WI38 (cell line): ENCODE measurements at regions not wholly inside any gene's neighbourhood (a gene's known extent, or its start where the extent isn't known, plus 50 kb on each side); places are given as distances from the start of the nearest gene placed in this dataset.
"Not testable (repeated sequence)": the region's sequence is repeated elsewhere in the genome, so short reads cannot be mapped to it uniquely, and the experiment has no call there.

ENCODE experiments used
- H3K4me3 ChIP-seq: 2 replicates; pipeline ENCODE4 v1.5.1; 2011; ENCODE audit warnings: low read depth, mild to moderate bottlenecking, control low read depth, low read length
- CTCF ChIP-seq: IDR thresholded peaks from 2 replicates; pipeline ENCODE4 v1.5.1; 2012; ENCODE audit warnings: low read depth, mild to moderate bottlenecking, control low read depth, low read length

GRCh38 chr4:131337936-131338335 lies 1811.2 kb upstream of the PCDH10 start:
- H3K4me3 ChIP-seq, result no peak overlapping the region
- TF ChIP-seq CTCF, result no peak

GRCh38 chr4:131339137-131339536 lies 1810.0 kb upstream of the PCDH10 start:
- no peak overlapping the region for H3K4me3 ChIP-seq
- TF ChIP-seq CTCF, result no peak

GRCh38 chr4:131344761-131345160 lies 1804.3 kb upstream of the PCDH10 start:
- TF ChIP-seq CTCF, result no peak
- H3K4me3 ChIP-seq, result no peak overlapping the region

- no peak overlapping the region for H3K4me3 ChIP-seq
- no peak for TF ChIP-seq CTCF
Observed at GRCh38 chr4:131347816-131348215, 1801.3 kb upstream of the PCDH10 start.

GRCh38 chr4:131348263-131348662 lies 1800.8 kb upstream of the PCDH10 start:
- no peak overlapping the region for H3K4me3 ChIP-seq
- TF ChIP-seq CTCF, result no peak

GRCh38 chr4:131352371-131352770 lies 1796.7 kb upstream of the PCDH10 start:
- H3K4me3 ChIP-seq, result not testable (repeated sequence)

- TF ChIP-seq CTCF, result no peak
- no peak overlapping the region for H3K4me3 ChIP-seq
Observed at GRCh38 chr4:131366714-131367113, 1782.4 kb upstream of the PCDH10 start.

GRCh38 chr4:131367441-131367840 lies 1781.7 kb upstream of the PCDH10 start:
- no peak for TF ChIP-seq CTCF
- no peak overlapping the region for H3K4me3 ChIP-seq
